H9 (cell line): ENCODE measurements at regions not wholly inside any gene's neighbourhood (a gene's known extent, or its start where the extent isn't known, plus 50 kb on each side); places are given as distances from the start of the nearest gene placed in this dataset.

ENCODE experiments used
- DNase-seq: peaks from one replicate; pipeline ENCODE4 v3.0.0-alpha.2; 2017
- H2AFZ ChIP-seq: one replicate; pipeline ENCODE4 v1.6.1; 2013; ENCODE audit warnings: mild to moderate bottlenecking, low read length, control low read depth, moderate library complexity
- H2AK5ac ChIP-seq: 2 replicates; pipeline ENCODE4 v1.6.1; 2013; ENCODE audit warnings: low read length, control low read depth, mixed read lengths; ENCODE audit not compliant: insufficient read length
- H2BK120ac ChIP-seq: one replicate; pipeline ENCODE4 v1.6.1; 2013; ENCODE audit warnings: low read depth, mild to moderate bottlenecking, low read length, control low read depth, inconsistent platforms; ENCODE audit not compliant: poor library complexity, severe bottlenecking
- H2BK12ac ChIP-seq: 2 replicates; pipeline ENCODE4 v1.6.1; 2013; ENCODE audit warnings: low read length, control low read depth, mixed read lengths, low read depth; ENCODE audit not compliant: insufficient read length
- H2BK15ac ChIP-seq: 2 replicates; pipeline ENCODE4 v1.6.1; 2013; ENCODE audit warnings: low read depth, low read length, control low read depth
- H2BK20ac ChIP-seq: one replicate; pipeline ENCODE4 v1.6.1; 2013; ENCODE audit warnings: low read depth, mild to moderate bottlenecking, low read length, control low read depth, inconsistent platforms; ENCODE audit not compliant: poor library complexity, severe bottlenecking
- H2BK5ac ChIP-seq: 2 replicates; pipeline ENCODE4 v1.6.1; 2013; ENCODE audit warnings: low read length, control low read depth, mixed read lengths; ENCODE audit not compliant: insufficient read length
- H3K14ac ChIP-seq: 2 replicates; pipeline ENCODE4 v1.6.1; 2013; ENCODE audit warnings: low read length, control low read depth; ENCODE audit not compliant: insufficient read depth
- H3K18ac ChIP-seq: 2 replicates; pipeline ENCODE4 v1.6.1; 2013; ENCODE audit warnings: low read depth, mild to moderate bottlenecking, mixed read lengths, low read length, control low read depth; ENCODE audit not compliant: insufficient read length
- H3K23ac ChIP-seq: 2 replicates; pipeline ENCODE4 v1.6.1; 2013; ENCODE audit warnings: low read length, control low read depth, mixed read lengths, low read depth; ENCODE audit not compliant: insufficient read length
- H3K23me2 ChIP-seq: 2 replicates; pipeline ENCODE4 v1.6.1; 2013; ENCODE audit warnings: low read depth, mild to moderate bottlenecking, mixed read lengths, low read length, control low read depth; ENCODE audit not compliant: insufficient read length, poor library complexity, severe bottlenecking
- H3K27ac ChIP-seq: 2 replicates; pipeline ENCODE4 v1.5.1; 2013; ENCODE audit warnings: low read length, control low read depth, mixed read lengths, low read depth; ENCODE audit not compliant: insufficient read length
- H3K27me3 ChIP-seq: 2 replicates; pipeline ENCODE4 v1.6.1; 2013; ENCODE audit warnings: low read length, control low read depth, inconsistent platforms; ENCODE audit not compliant: insufficient read depth
- H3K4ac ChIP-seq: 2 replicates; pipeline ENCODE4 v1.6.1; 2013; ENCODE audit warnings: low read depth, mild to moderate bottlenecking, control low read depth, inconsistent platforms, low read length, moderate library complexity
- H3K4me1 ChIP-seq: 2 replicates; pipeline ENCODE4 v1.6.1; 2013; ENCODE audit warnings: low read length, control low read depth, inconsistent platforms; ENCODE audit not compliant: insufficient read depth
- H3K4me2 ChIP-seq: 2 replicates; pipeline ENCODE4 v1.6.1; 2013; ENCODE audit warnings: low read length, control low read depth, mixed read lengths; ENCODE audit not compliant: insufficient read length, insufficient read depth
- H3K56ac ChIP-seq: 2 replicates; pipeline ENCODE4 v1.6.1; 2013; ENCODE audit warnings: low read depth, mild to moderate bottlenecking, mixed read lengths, low read length, control low read depth; ENCODE audit not compliant: insufficient read length
- H3K79me1 ChIP-seq: 2 replicates; pipeline ENCODE4 v1.6.1; 2013; ENCODE audit warnings: low read depth, mild to moderate bottlenecking, moderate library complexity, low read length, control low read depth, inconsistent platforms; ENCODE audit not compliant: insufficient read depth, poor library complexity, severe bottlenecking
- H3K79me2 ChIP-seq: 2 replicates; pipeline ENCODE4 v1.6.1; 2013; ENCODE audit warnings: low read length, control low read depth, inconsistent platforms; ENCODE audit not compliant: insufficient read depth
- H3K9ac ChIP-seq: 2 replicates; pipeline ENCODE4 v1.6.1; 2013; ENCODE audit warnings: low read length, control low read depth, mixed read lengths; ENCODE audit not compliant: insufficient read length; ENCODE audit errors: extremely low read depth
- H3K9me3 ChIP-seq: one replicate; pipeline ENCODE4 v1.6.1; 2013; ENCODE audit warnings: low read depth, low read length, inconsistent platforms; ENCODE audit not compliant: control insufficient read depth
- H3T11ph ChIP-seq: one replicate; pipeline ENCODE4 v1.6.1; 2013; ENCODE audit warnings: mild to moderate bottlenecking, low read length, control low read depth, inconsistent platforms
- H4K20me1 ChIP-seq: one replicate; pipeline ENCODE4 v1.6.1; 2013; ENCODE audit not compliant: control insufficient read depth, insufficient read length, insufficient read depth
- H4K5ac ChIP-seq: 2 replicates; pipeline ENCODE4 v1.6.1; 2013; ENCODE audit warnings: low read depth, mild to moderate bottlenecking, mixed read lengths, low read length, control low read depth; ENCODE audit not compliant: insufficient read length
- H4K8ac ChIP-seq: replicated peaks from 2 replicates; pipeline ENCODE4 v1.6.1; 2013; ENCODE audit warnings: low read length, control low read depth, mixed read lengths, low read depth; ENCODE audit not compliant: insufficient read length
- H4K91ac ChIP-seq: 2 replicates; pipeline ENCODE4 v1.6.1; 2013; ENCODE audit warnings: low read depth, mild to moderate bottlenecking, moderate library complexity, mixed read lengths, low read length, control low read depth; ENCODE audit not compliant: insufficient read length
- H3K27ac Mint-ChIP-seq, 3 experiments: 2 replicates in 2 of 3; 3 replicates in 1 of 3; pipeline ENCODE4 v1.8.0; 2020 to 2021; ENCODE audit warnings: mixed read lengths in 3 of 3, mild to moderate bottlenecking in 1 of 3, moderate library complexity in 1 of 3
- H3K27me3 Mint-ChIP-seq: 2 replicates; pipeline ENCODE4 v1.8.0; 2021; ENCODE audit warnings: low read depth, mild to moderate bottlenecking, moderate library complexity, mixed read lengths
- H3K36me3 Mint-ChIP-seq, 3 experiments: 2 replicates in 2 of 3; 3 replicates in 1 of 3; pipeline ENCODE4 v1.8.0; 2020 to 2021; ENCODE audit warnings: low read depth in 3 of 3, mixed read lengths in 3 of 3; ENCODE audit not compliant: insufficient read depth in 1 of 3
- H3K4me1 Mint-ChIP-seq, 2 experiments: 2 replicates each; pipeline ENCODE4 v1.8.0; 2020; ENCODE audit warnings: mixed read lengths in 2 of 2
- H3K4me3 Mint-ChIP-seq, 2 experiments: 2 replicates in 1 of 2; 3 replicates in 1 of 2; pipeline ENCODE4 v1.8.0; 2020 to 2021; ENCODE audit warnings: mild to moderate bottlenecking in 2 of 2, mixed read lengths in 2 of 2, moderate library complexity in 1 of 2
- H3K9me3 Mint-ChIP-seq, 2 experiments: 2 replicates in 1 of 2; 3 replicates in 1 of 2; pipeline ENCODE4 v1.8.0; 2020; ENCODE audit warnings: mild to moderate bottlenecking in 2 of 2, mixed read lengths in 2 of 2, moderate library complexity in 1 of 2
- WGBS: extraction: QIAGEN DNeasy Blood & Tissue Kit; methylation state at CpG from one replicate; pipeline ENCODE4 v1.1.7; 2013; ENCODE audit warnings: missing lambda C conversion rate, low lambda C conversion rate, mixed read lengths; ENCODE audit not compliant: insufficient read length; ENCODE audit errors: extremely low coverage; 5-methylcytosine and 5-hydroxymethylcytosine counted together
- TF ChIP-seq, protein P1 (sequence below): fragments of 200-600 bp; sonication (generic); conservative IDR thresholded peaks from 3 replicates; pipeline ENCODE4 v1.8.0; 2021; ENCODE audit warnings: antibody characterized with exemption, mild to moderate bottlenecking

DNA sequence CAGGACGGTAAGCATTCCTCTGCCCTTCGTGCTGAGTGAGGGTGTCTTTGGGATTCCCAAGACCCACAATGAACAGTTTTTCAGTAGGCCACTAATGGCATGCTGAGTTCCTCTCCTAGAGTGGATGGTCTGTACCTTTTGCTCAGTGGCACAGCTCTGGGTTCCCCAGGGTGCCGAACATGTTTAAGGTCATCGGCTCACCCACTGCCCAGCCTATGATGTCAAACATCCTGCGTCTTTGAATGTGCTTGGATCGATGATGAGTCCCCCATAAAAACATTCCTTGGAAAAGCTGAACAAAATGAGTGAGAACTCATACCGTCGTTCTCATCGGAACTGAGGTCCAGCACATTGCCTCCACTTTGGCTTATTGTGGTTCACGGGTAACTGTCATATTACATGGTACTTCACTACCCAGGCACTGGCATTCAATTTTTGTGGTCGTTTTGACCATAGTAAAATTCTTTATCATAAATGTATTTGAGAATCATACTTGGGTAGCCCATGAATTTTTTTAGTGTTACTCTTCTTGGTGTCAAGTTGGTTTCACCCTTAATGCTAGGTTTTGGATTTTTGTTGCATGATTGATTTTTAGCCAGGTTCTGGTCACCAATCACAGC is 118.2 kb downstream of the SNRPN start:
- no peak overlapping the region for H4K91ac ChIP-seq
- H4K5ac ChIP-seq, result no peak overlapping the region
- no peak overlapping the region for H2BK15ac ChIP-seq
- H3K4me1 ChIP-seq, result no peaks in the 10 kb centered on the region
- H3K4ac ChIP-seq, result no peak overlapping the region
- no peaks in the 10 kb centered on the region for H3K23me2 ChIP-seq
- H3K79me2 ChIP-seq, result no peaks in the 10 kb centered on the region
- H3K9ac ChIP-seq, result no peak overlapping the region
- Mint-ChIP-seq H3K4me1 (no peaks in the 10 kb centered on the region), H3K36me3 (peaks cover 100% of the 10 kb centered on the region in 3 experiments), H3K4me3 (no peak overlapping the region), H3K9me3 (peaks cover 96 to 97% of the 10 kb centered on the region in 2 experiments), H3K27me3 (peaks cover 14% of the 10 kb centered on the region), H3K27ac (no peak overlapping the region)
- no peak overlapping the region for H3T11ph ChIP-seq
- no peak overlapping the region for H2BK120ac ChIP-seq
- H4K8ac ChIP-seq, result no peak overlapping the region
- TF ChIP-seq, protein P1, sequence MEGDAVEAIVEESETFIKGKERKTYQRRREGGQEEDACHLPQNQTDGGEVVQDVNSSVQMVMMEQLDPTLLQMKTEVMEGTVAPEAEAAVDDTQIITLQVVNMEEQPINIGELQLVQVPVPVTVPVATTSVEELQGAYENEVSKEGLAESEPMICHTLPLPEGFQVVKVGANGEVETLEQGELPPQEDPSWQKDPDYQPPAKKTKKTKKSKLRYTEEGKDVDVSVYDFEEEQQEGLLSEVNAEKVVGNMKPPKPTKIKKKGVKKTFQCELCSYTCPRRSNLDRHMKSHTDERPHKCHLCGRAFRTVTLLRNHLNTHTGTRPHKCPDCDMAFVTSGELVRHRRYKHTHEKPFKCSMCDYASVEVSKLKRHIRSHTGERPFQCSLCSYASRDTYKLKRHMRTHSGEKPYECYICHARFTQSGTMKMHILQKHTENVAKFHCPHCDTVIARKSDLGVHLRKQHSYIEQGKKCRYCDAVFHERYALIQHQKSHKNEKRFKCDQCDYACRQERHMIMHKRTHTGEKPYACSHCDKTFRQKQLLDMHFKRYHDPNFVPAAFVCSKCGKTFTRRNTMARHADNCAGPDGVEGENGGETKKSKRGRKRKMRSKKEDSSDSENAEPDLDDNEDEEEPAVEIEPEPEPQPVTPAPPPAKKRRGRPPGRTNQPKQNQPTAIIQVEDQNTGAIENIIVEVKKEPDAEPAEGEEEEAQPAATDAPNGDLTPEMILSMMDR, result no peak
- H3K79me1 ChIP-seq, result no peaks in the 10 kb centered on the region
- H3K18ac ChIP-seq, result no peak overlapping the region
- no peak overlapping the region for H2BK20ac ChIP-seq
- no peaks in the 10 kb centered on the region for H3K27me3 ChIP-seq
- no CpG with 5 or more reads among the region's 11 CpGs for WGBS
- H3K56ac ChIP-seq, result no peak overlapping the region
- no peak overlapping the region for H3K14ac ChIP-seq
- H3K9me3 ChIP-seq, result peaks cover 89% of the 10 kb centered on the region
- no peak overlapping the region for H3K27ac ChIP-seq
- H2AK5ac ChIP-seq, result no peak overlapping the region
- H2AFZ ChIP-seq, result no peak overlapping the region
- DNase-seq, result no peak
- no peak overlapping the region for H3K4me2 ChIP-seq
- H2BK12ac ChIP-seq, result no peak overlapping the region
- H2BK5ac ChIP-seq, result no peak overlapping the region
- H3K23ac ChIP-seq, result no peak overlapping the region
- no peaks in the 10 kb centered on the region for H4K20me1 ChIP-seq
